GM12873 (cell line): ENCODE measurements at regions not wholly inside any gene's neighbourhood (a gene's known extent, or its start where the extent isn't known, plus 50 kb on each side); places are given as distances from the start of the nearest gene placed in this dataset.

ENCODE experiments used
- TF ChIP-seq, protein P1 (sequence below): IDR thresholded peaks from 2 replicates; pipeline ENCODE4 v1.5.1; 2012; ENCODE audit warnings: low read depth, mild to moderate bottlenecking, moderate library complexity, low read length, control low read depth; ENCODE audit not compliant: insufficient read depth; ENCODE audit errors: missing control alignments

DNA sequence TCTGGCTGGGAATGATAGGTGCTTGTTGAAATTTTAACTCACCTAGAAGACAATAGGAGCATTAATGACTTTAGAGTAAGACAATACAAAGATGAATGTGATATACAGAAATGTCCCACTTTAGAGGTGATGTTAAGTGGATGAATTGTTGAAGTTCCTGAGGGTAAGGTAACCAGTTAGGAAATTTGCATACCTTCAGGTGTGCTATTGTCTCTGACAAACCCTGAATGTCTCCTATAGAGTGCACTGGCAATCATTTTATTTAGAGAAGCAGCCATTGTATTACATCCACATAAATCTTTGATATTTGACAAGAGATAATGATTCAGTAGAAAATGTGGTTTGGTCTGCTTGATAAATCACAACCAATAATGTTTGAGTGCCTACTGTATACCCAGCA lies 228.5 kb downstream of the RNF144A start:
- TF ChIP-seq, protein P1, sequence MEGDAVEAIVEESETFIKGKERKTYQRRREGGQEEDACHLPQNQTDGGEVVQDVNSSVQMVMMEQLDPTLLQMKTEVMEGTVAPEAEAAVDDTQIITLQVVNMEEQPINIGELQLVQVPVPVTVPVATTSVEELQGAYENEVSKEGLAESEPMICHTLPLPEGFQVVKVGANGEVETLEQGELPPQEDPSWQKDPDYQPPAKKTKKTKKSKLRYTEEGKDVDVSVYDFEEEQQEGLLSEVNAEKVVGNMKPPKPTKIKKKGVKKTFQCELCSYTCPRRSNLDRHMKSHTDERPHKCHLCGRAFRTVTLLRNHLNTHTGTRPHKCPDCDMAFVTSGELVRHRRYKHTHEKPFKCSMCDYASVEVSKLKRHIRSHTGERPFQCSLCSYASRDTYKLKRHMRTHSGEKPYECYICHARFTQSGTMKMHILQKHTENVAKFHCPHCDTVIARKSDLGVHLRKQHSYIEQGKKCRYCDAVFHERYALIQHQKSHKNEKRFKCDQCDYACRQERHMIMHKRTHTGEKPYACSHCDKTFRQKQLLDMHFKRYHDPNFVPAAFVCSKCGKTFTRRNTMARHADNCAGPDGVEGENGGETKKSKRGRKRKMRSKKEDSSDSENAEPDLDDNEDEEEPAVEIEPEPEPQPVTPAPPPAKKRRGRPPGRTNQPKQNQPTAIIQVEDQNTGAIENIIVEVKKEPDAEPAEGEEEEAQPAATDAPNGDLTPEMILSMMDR: no peak

DNA sequence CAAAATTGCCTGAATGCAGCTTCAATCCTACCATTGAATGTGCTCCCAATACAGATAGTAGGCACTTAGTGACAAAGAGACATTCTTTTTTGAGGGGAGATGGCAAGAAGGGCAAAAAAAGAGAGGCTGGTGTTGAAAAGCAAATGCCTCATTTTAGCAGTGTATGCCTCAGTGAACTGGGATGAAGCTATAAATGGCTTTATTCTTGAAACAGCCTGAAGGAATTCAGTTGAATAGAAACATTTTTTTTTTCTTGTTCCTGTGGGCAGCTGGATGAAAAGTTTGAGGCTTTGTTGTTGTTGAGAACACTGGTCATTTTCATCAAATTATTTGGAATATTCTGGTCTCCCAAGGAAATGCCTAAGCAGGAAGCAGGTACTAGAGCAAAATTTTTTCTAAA lies 228.9 kb downstream of the RNF144A start:
- TF ChIP-seq, protein P1: no peak

DNA sequence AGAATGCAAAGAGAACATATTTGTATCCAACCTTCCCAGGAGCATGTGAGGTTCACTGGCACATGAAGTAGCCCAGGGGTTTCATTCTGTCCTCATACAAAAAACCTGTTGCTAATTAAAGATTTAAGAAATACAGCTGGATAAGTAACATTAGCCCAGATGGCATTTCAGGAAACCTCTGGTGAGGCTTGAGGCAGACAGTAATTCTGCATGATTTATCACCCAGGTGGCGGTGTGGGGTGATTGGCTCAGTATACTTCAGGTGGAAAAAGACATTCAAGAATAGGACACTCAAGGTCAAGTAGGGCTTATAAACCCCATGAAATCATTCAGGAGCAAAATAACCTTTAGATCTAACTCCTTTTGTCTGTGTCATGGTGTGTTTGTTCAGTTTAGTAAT lies 237.4 kb downstream of the RNF144A start:
- TF ChIP-seq, protein P1: no peak

DNA sequence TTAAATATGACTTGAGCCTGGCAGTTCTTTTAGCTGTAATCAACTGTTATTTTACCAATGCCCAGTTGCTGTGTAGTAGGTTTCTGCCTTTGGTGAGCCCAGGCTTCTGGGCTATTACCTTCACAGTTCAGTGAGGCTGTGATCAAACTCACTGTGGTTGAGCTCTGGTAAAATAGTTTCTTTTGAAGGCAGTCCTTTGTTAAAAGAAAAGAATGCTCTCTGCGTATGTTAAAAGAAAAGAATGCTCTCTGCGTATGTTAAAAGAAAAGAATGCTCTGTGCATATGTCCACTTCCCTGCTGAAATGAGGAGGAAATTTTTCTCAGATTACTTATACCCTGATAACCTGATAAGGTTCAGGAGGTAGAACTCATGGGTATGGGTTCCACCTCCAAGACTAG lies 244.3 kb downstream of the RNF144A start:
- TF ChIP-seq, protein P1: no peak

DNA sequence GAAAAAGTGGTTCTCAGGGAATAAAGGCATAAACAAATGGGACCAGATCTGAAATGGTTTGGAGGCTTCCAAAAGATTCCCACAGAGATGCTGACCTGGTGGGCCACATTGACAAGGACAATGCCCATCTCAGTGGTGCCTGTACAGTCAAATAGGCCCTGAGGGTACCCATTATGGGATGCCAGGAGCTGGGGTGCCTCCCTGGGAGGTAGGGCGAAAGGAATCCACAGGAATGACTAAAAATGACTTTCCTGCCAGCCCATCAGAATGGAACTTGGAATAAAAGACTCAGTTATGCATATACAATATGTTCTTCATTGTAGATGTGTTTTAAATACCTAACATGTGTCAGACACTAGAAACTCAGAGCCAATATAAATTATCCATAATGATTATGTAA lies 248.5 kb downstream of the RNF144A start:
- TF ChIP-seq, protein P1: no peak

DNA sequence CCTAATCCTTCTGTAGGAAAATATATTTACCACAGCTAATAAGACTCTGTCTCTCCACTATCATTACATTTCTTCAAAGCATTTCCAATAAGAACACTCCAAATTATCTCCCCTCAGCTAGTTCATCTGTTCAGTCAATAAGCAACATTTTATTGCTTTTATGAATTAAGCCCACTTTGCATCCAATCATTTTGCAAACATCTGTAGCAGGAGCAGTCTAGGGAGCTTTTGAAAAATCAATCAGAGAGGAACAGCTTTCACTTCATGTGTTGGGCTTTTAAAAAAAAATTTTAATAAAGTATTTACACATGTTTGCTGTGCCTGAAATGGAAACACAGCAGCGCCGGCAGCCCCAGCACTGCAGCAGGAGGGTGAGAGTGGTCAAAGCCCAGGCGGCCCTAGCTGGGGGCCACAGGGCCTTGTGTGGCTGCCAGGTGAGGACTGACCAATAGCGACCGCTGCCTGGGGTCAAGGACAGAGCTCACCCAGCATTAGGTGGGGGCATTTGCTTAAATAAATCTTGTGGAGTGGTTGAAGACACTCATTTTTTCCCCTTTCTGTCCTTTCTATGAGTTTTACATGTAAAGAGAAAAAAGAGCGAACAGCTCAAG lies 250.7 kb downstream of the RNF144A start:
- TF ChIP-seq, protein P1: no peak

DNA sequence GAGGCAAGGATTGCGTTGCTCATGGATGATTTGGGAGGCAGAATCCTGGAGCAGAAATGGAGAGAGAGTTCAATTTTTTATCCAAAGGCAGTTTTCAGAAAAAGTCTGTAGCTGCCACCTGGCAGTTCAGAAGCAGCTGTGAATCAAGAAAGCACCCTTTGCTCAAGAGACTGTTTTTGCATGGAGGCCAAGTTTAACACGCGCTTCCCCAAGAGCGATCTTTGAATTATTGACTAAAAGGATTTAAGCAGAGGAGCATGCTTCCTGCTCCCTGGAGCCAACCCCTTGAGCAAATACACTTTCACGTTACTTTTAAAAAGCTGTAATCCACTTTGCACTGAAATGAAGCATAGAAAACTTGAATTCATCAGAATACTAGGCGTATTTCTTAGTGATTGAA lies 252.4 kb downstream of the RNF144A start:
- TF ChIP-seq, protein P1: no peak
